T-helper 2 cell (primary cell): ENCODE measurements at regions not wholly inside any gene's neighbourhood (a gene's known extent, or its start where the extent isn't known, plus 50 kb on each side); places are given as distances from the start of the nearest gene placed in this dataset.
"Not testable (repeated sequence)": the region's sequence is repeated elsewhere in the genome, so short reads cannot be mapped to it uniquely, and the experiment has no call there.

Source experiments
- DNase-seq, 5 experiments: peaks; one replicate each; pipeline versions ENCODE4 v3.0.0 to v3.0.0-alpha.2; 2012 to 2022

GRCh38 chr15:20286559-20286958 is 255.0 kb downstream of the GOLGA6L6 start:
- not testable (repeated sequence) for DNase-seq

- not testable (repeated sequence) for DNase-seq
These were observed 255.8 kb downstream of the GOLGA6L6 start for GRCh38 chr15:20285696-20286300.

GRCh38 chr15:20284891-20285535 is 256.6 kb downstream of the GOLGA6L6 start:
- DNase-seq = not testable (repeated sequence)

- DNase-seq = not testable (repeated sequence)
These were observed 257.9 kb downstream of the GOLGA6L6 start for GRCh38 chr15:20283651-20284050.

GRCh38 chr15:20282491-20282943 is 259.1 kb downstream of the GOLGA6L6 start:
- not testable (repeated sequence) for DNase-seq

GRCh38 chr15:20281567-20282275 is 259.9 kb downstream of the GOLGA6L6 start:
- not testable (repeated sequence) for DNase-seq

GRCh38 chr15:20280933-20281463 is 260.6 kb downstream of the GOLGA6L6 start:
- DNase-seq = no peak

GRCh38 chr15:20280141-20280932 is 261.3 kb downstream of the GOLGA6L6 start:
- not testable (repeated sequence) for DNase-seq

- not testable (repeated sequence) for DNase-seq
These were observed 262.5 kb downstream of the GOLGA6L6 start for GRCh38 chr15:20279056-20279455.

GRCh38 chr15:20278376-20278775 is 263.2 kb downstream of the GOLGA6L6 start:
- DNase-seq = not testable (repeated sequence)

- not testable (repeated sequence) for DNase-seq
These were observed 264.1 kb downstream of the GOLGA6L6 start for GRCh38 chr15:20277451-20277850.

GRCh38 chr15:20276312-20277114 is 265.1 kb downstream of the GOLGA6L6 start:
- not testable (repeated sequence) for DNase-seq

- not testable (repeated sequence) for DNase-seq
These were observed 266.1 kb downstream of the GOLGA6L6 start for GRCh38 chr15:20275373-20275967.

- DNase-seq = no peak
These were observed 269.0 kb downstream of the GOLGA6L6 start for GRCh38 chr15:20272422-20273184.

GRCh38 chr15:20271647-20272046 is 270.0 kb downstream of the GOLGA6L6 start:
- DNase-seq = no peak

GRCh38 chr15:20269956-20270355 is 271.6 kb downstream of the GOLGA6L6 start:
- DNase-seq = not testable (repeated sequence)

- not testable (repeated sequence) for DNase-seq
These were observed 273.6 kb downstream of the GOLGA6L6 start for GRCh38 chr15:20267996-20268395.

- not testable (repeated sequence) for DNase-seq
These were observed 274.4 kb downstream of the GOLGA6L6 start for GRCh38 chr15:20267051-20267730.

GRCh38 chr15:20265710-20266109 is 275.9 kb downstream of the GOLGA6L6 start:
- not testable (repeated sequence) for DNase-seq
